ENCODE measurements at regions not wholly inside any gene's neighbourhood (a gene's known extent, or its start where the extent isn't known, plus 50 kb on each side); places are given as distances from the start of the nearest gene placed in this dataset.
"Not testable (repeated sequence)": the region's sequence is repeated elsewhere in the genome, so short reads cannot be mapped to it uniquely, and the experiment has no call there.

DNA sequence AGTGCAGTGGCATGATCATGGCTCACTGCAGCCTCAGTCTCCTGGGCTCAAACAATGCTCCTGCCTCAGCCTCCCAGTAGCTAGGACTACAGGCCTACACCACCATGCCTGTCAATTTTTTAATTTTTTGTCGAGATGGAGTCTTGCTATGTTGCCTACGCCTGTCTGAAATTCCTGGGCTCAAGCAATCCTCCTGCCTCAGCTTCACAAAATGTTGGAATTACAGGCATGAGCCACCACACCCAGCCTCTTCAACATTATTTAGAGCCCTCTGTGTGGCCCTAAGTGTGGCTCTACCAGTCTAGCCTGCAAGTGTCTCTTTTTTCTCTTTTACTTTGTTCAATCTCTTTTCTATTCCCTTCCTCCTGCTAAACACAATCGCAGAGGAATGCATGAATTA, 154.4 kb upstream of the EPB41L4A start:
- no peak for DNase-seq

GRCh38 chr5:112574536-112574935, 155.5 kb upstream of the EPB41L4A start:
- no peak for DNase-seq

- no peak for DNase-seq
These were observed 157.3 kb upstream of the EPB41L4A start for GRCh38 chr5:112576298-112576925.

DNA sequence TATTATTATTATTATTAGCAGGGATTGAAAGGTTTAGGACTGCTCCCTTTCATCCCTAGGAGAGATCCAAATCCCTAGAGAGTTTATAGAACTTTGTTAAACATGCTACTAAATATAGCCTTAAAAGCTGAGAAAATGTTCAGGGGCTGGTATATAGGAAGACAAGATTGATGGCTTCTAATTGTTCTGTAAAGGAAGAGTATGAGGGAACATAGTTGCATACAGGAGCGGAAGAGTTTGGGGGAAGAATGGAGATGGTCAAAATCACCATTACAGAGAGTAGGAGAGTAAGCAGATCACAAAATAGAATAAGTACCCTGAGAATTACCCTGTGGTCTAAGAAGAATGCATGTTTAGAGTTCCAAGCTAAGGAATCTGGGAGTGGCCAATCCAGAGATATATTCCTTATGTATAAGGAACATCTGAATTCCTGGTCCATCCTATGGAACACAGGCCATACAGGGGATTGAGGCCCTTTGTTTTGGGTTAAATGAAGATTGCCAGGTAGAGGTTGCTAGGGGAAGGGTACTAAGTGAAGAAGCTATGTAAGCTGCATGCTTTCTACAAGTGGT, 158.0 kb upstream of the APC start:
- DNase-seq, result no peak

DNA sequence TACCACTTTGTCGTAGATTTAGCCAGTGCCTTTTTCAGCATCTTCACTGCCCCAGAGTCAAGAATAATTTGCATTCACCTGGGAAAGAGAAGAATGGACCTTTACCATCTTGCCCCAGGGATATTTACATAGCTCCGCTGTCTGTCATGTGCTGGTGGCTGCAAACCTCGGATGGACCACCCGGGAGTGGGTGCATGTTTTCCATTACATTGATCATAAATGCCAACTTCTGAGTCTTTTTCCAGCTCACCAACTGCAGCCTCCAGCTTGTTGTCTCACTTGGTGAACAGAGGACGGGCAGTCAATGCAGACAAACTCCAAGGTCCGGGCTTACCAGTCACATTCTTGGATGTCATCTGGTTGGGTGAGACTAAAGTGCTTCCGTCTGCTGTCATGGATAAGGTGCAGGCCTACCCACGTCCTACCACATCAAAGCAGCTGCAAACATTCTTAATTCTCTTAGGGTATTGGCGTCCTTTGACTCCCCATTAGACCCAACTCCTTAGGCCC, 155.8 kb upstream of the APC start:
- DNase-seq, result no peak

DNA sequence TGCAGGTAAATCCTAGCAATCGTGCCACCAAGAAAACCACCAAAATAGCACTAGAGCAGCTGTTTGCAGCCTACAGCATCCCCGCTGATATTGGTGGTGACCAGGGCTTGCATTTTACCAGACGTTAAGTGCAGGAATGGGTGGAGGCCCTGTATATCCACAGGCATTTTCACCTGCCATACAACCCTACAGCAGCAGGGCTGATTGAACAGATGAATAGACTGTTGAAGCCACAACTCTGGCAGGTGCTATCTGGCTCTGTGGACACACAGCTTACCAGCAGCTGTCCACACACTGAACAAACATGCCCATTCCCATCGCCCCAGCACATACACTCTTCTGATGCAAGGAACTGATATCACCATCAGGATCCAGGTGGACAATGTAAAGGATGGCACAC, 154.5 kb upstream of the APC start:
- DNase-seq, result no peak

GRCh38 chr5:112584781-112585180, 152.9 kb upstream of the APC start:
- no peak for DNase-seq

GRCh38 chr5:112586596-112587062, 151.1 kb upstream of the APC start:
- DNase-seq, result no peak

DNA sequence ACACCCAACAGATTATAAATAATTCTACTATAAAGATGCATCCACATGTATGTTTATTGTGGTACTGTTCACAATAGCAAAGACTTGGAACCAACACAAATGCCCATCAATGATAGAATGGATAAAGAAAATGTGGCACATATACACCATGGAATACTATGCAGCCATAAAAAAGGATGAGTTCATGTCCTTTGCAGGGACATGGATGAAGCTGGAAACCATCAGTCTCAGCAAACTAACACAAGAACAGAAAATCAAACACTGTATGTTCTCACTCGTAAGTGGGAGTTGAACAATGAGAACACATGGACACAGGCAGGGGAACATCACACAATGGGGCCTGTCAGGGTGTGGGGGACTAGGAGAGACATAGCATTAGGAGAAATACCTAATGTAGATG, 146.8 kb upstream of the APC start:
- not testable (repeated sequence) for DNase-seq

GRCh38 chr5:112594095-112594850, 143.4 kb upstream of the APC start:
- DNase-seq, result no peak

DNA sequence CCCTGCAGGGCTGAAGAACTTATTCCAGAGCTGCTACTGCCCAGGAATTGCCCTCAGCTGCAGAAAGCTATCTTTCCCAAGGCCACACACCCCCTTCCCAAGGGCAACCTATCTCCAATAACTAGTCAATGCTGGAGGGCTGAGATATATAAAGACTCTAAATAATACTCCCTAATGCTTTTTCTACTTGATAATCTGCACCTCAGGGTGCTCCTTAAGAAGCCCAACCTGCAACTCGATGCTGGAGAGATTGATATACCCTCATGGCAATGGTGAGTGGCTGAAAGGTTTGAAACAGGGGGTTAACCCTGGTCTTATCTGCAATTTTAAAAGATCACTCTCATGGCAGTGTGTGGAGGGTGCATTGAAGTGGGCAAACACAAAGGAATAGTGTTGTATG, 142.7 kb upstream of the APC start:
- DNase-seq, result no peak

GRCh38 chr5:112597831-112598230, 139.9 kb upstream of the APC start:
- no peak for DNase-seq

GRCh38 chr5:112600510-112600909, 137.2 kb upstream of the APC start:
- DNase-seq, result not testable (repeated sequence)

- no peak for DNase-seq
These were observed 132.7 kb upstream of the APC start for GRCh38 chr5:112604732-112605630.

DNA sequence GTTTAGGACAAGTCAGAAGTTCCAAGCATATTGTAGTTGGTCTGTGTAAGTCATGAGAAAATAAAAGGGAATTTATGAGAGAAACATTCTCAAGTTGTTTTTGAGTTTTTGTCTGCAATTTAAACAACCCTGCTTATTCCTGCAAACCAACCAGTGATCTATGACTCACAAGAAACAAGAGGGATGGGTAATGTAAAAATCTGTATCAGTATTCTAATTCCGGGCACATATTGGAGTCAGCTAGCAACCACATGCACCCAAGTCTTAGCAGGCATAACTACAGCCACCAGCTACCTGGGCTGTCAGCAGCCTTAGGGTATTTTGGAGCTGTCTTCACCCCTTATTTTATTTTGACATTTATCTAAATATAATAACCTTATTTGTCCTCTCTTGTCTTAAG, 128.7 kb upstream of the APC start:
- no peak for DNase-seq

GRCh38 chr5:112612663-112613062, 125.0 kb upstream of the APC start:
- no peak for DNase-seq

- no peak for DNase-seq
These were observed 123.4 kb upstream of the APC start for GRCh38 chr5:112614285-112614684.

GRCh38 chr5:112614986-112615385, 122.7 kb upstream of the APC start:
- DNase-seq, result no peak

GRCh38 chr5:112616812-112617547, 120.7 kb upstream of the APC start:
- no peak for DNase-seq

DNA sequence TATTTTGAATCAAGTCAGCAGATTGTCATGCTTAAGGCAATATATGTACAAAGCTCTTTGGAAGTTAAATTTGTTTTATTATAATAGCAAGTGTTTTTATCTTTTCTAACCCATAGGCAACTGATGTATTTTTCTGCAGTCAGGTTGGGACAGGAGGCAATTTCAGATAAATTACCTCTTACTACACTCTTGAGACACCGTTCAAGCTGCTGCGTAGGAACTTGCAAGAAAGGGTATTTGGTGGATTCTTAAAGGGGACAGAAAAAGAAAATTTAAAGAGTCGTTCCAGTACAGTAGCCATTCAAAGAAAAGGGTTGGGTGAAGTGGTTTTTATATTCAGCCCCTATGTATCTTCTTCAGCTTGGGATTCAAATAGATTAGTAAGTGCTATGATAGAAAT, 112.4 kb upstream of the APC start:
- no peak for DNase-seq

Measured in right lung (tissue), 2 donors.